ENCODE measurements at regions not wholly inside any gene's neighbourhood (a gene's known extent, or its start where the extent isn't known, plus 50 kb on each side); places are given as distances from the start of the nearest gene placed in this dataset.
A peak's percentile ranks its signal among the peaks of the same experiment; 100 is the strongest.

GRCh38 chr12:89968151-89968700 is 259.6 kb upstream of the ATP2B1 start:
- Histone ChIP-seq H3K27ac (ENCODE audit: low read depth in 1 of 3, low read length in 2 of 3) (peak overlapping the region in 2 of 3 donors; percentile 80 to 81), H3K4me3 (ENCODE audit: low read depth in 1 of 3, low read length in 3 of 3) (no peak overlapping the region), H3K4me1 (ENCODE audit: control insufficient read depth in 3 of 3, insufficient read depth in 2 of 3, low read depth in 1 of 3, low read length in 2 of 3) (peaks cover 0 to 42% (median 2%) of the 10 kb centered on the region in 3 donors), H3K9me3 (ENCODE audit: control insufficient read depth in 2 of 2, insufficient read depth in 1 of 2, low read depth in 1 of 2, low read length in 1 of 2) (no peaks in the 10 kb centered on the region), H3K27me3 (ENCODE audit: control insufficient read depth in 3 of 3, insufficient read depth in 3 of 3, low read length in 3 of 3) (no peaks in the 10 kb centered on the region), H3K36me3 (ENCODE audit: control insufficient read depth in 3 of 3, insufficient read depth in 2 of 3, low read depth in 1 of 3, low read length in 3 of 3) (no peaks in the 10 kb centered on the region)
- DNase-seq (peak; percentile 93), FAIRE-seq (no peak)
- 27 to 55% (median 34%) methylated on average over 6 of the region's 6 CpGs for WGBS, 3 donors

DNA sequence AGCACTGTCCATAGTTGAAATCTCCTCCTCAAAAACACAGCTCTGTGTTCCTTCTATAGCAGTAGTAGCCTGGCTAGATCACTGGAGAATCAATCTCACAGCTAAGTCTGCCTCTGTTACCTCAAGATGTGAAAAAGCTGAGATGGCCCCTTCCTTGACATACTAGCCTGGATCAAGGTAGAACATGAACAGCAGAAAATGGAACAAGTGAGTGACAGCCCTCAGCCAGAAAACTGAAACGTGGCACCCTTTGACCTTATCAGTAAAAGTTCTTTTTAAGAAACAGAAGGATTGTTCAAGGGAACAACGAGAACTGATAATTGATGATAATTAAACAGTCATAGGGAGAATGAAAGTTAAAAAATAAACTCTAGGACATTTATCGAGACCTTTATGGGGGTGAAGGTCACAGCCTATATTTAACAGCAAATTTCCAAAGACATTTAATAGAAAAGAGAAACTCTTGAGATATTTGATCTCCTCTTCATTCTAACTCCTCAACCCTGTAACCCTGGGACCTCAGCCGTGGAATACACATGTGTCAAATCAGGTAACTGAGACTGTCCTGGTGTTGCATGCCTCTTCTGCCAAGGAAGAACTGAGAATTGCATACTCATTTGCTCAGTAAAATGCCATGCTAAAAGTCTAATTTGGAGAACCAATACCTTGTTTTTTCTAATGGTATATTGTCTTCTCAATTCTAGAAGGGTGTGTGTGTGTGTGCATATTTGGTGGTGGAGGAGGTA is 258.0 kb upstream of the ATP2B1 start:
- H3K36me3 ChIP-seq (ENCODE audit: control insufficient read depth in 3 of 3, insufficient read depth in 2 of 3, low read depth in 1 of 3, low read length in 3 of 3): no peaks in the 10 kb centered on the region
- H3K9me3 ChIP-seq (ENCODE audit: control insufficient read depth in 2 of 2, insufficient read depth in 1 of 2, low read depth in 1 of 2, low read length in 1 of 2): no peaks in the 10 kb centered on the region
- no peak overlapping the region for H3K4me3 ChIP-seq (ENCODE audit: low read depth in 1 of 3, low read length in 3 of 3)
- DNase-seq (no peak), FAIRE-seq (no peak)
- H3K4me1 ChIP-seq (ENCODE audit: control insufficient read depth in 3 of 3, insufficient read depth in 2 of 3, low read depth in 1 of 3, low read length in 2 of 3): peaks cover 0 to 42% (median 4%) of the 10 kb centered on the region in 3 donors
- no peaks in the 10 kb centered on the region for H3K27me3 ChIP-seq (ENCODE audit: control insufficient read depth in 3 of 3, insufficient read depth in 3 of 3, low read length in 3 of 3)
- H3K27ac ChIP-seq (ENCODE audit: low read depth in 1 of 3, low read length in 2 of 3): peak overlapping the region in 2 of 3 donors; percentile 5 to 48
- 39 to 72% (median 54%) methylated on average over 4 of the region's 4 CpGs for WGBS, 3 donors

GRCh38 chr12:89965993-89966392 is 257.4 kb upstream of the ATP2B1 start:
- H3K9me3 ChIP-seq (ENCODE audit: control insufficient read depth in 2 of 2, insufficient read depth in 1 of 2, low read depth in 1 of 2, low read length in 1 of 2): no peaks in the 10 kb centered on the region
- WGBS, 3 donors: 81 to 86% (median 84%) methylated on average over 2 of the region's 2 CpGs
- no peaks in the 10 kb centered on the region for H3K36me3 ChIP-seq (ENCODE audit: control insufficient read depth in 3 of 3, insufficient read depth in 2 of 3, low read depth in 1 of 3, low read length in 3 of 3)
- no peak overlapping the region for H3K4me3 ChIP-seq (ENCODE audit: low read depth in 1 of 3, low read length in 3 of 3)
- H3K4me1 ChIP-seq (ENCODE audit: control insufficient read depth in 3 of 3, insufficient read depth in 2 of 3, low read depth in 1 of 3, low read length in 2 of 3): peaks cover 0 to 37% (median 6%) of the 10 kb centered on the region in 3 donors
- DNase-seq (peak in 1 of 2 donors; percentile 13), FAIRE-seq (no peak)
- H3K27ac ChIP-seq (ENCODE audit: low read depth in 1 of 3, low read length in 2 of 3): peak overlapping the region in 1 of 3 donors; percentile 4
- H3K27me3 ChIP-seq (ENCODE audit: control insufficient read depth in 3 of 3, insufficient read depth in 3 of 3, low read length in 3 of 3): no peaks in the 10 kb centered on the region

- no peaks in the 10 kb centered on the region for H3K36me3 ChIP-seq (ENCODE audit: control insufficient read depth in 3 of 3, insufficient read depth in 2 of 3, low read depth in 1 of 3, low read length in 3 of 3)
- DNase-seq (peak; percentile 73 to 92), FAIRE-seq (peak; percentile 90)
- 27 to 64% (median 45%) methylated on average over 4 of the region's 4 CpGs for WGBS, 3 donors
- no peak overlapping the region for H3K4me3 ChIP-seq (ENCODE audit: low read depth in 1 of 3, low read length in 3 of 3)
- H3K27ac ChIP-seq (ENCODE audit: low read depth in 1 of 3, low read length in 2 of 3): peak overlapping the region in 1 of 3 donors; percentile 59
- H3K4me1 ChIP-seq (ENCODE audit: control insufficient read depth in 3 of 3, insufficient read depth in 2 of 3, low read depth in 1 of 3, low read length in 2 of 3): peaks cover 0 to 37% (median 7%) of the 10 kb centered on the region in 3 donors
- H3K27me3 ChIP-seq (ENCODE audit: control insufficient read depth in 3 of 3, insufficient read depth in 3 of 3, low read length in 3 of 3): no peaks in the 10 kb centered on the region
- H3K9me3 ChIP-seq (ENCODE audit: control insufficient read depth in 2 of 2, insufficient read depth in 1 of 2, low read depth in 1 of 2, low read length in 1 of 2): peaks cover 0 to 2% of the 10 kb centered on the region in 2 donors
Measured at GRCh38 chr12:89962648-89963047, 254.0 kb upstream of the ATP2B1 start.

GRCh38 chr12:89960607-89961394 is 252.2 kb upstream of the ATP2B1 start:
- 6 to 52% (median 26%) methylated on average over 2 of the region's 2 CpGs for WGBS, 3 donors
- Histone ChIP-seq H3K27ac (ENCODE audit: low read depth in 1 of 3, low read length in 2 of 3) (peak overlapping the region in 2 of 3 donors; percentile 55 to 59), H3K9me3 (ENCODE audit: control insufficient read depth in 2 of 2, insufficient read depth in 1 of 2, low read depth in 1 of 2, low read length in 1 of 2) (peaks cover 0 to 2% of the 10 kb centered on the region in 2 donors), H3K4me3 (ENCODE audit: low read depth in 1 of 3, low read length in 3 of 3) (no peak overlapping the region), H3K27me3 (ENCODE audit: control insufficient read depth in 3 of 3, insufficient read depth in 3 of 3, low read length in 3 of 3) (no peaks in the 10 kb centered on the region), H3K36me3 (ENCODE audit: control insufficient read depth in 3 of 3, insufficient read depth in 2 of 3, low read depth in 1 of 3, low read length in 3 of 3) (no peaks in the 10 kb centered on the region), H3K4me1 (ENCODE audit: control insufficient read depth in 3 of 3, insufficient read depth in 2 of 3, low read depth in 1 of 3, low read length in 2 of 3) (peaks cover 0 to 24% (median 7%) of the 10 kb centered on the region in 3 donors)
- peak; percentile 91 to 98 for DNase-seq
- FAIRE-seq: no peak

- no peak for FAIRE-seq
Measured at GRCh38 chr12:89960011-89960507, 251.4 kb upstream of the ATP2B1 start.

DNA sequence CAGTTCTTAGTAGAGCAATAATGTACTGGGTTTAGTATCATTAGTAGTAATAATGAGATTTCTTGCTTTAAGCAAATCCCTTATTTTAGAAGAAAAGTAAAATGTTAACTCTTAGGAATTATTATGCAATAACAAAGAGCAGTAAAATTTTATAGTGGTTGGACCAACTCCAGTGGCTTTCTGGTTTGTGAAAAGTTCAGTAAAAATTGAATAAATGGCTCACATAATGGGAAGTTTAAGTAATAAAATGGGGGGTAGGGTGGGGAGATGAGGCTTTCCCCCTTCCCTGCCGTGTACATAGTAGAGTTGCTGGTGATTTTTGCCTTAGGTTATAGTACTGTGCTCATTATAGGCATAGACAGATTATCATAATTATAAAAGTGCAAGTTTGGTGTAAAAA is 250.5 kb upstream of the ATP2B1 start:
- DNase-seq (no peak), FAIRE-seq (no peak)
- Histone ChIP-seq H3K4me3 (ENCODE audit: low read depth in 1 of 3, low read length in 3 of 3) (no peak overlapping the region), H3K27me3 (ENCODE audit: control insufficient read depth in 3 of 3, insufficient read depth in 3 of 3, low read length in 3 of 3) (no peaks in the 10 kb centered on the region), H3K4me1 (ENCODE audit: control insufficient read depth in 3 of 3, insufficient read depth in 2 of 3, low read depth in 1 of 3, low read length in 2 of 3) (peaks cover 0 to 23% (median 7%) of the 10 kb centered on the region in 3 donors), H3K36me3 (ENCODE audit: control insufficient read depth in 3 of 3, insufficient read depth in 2 of 3, low read depth in 1 of 3, low read length in 3 of 3) (no peaks in the 10 kb centered on the region), H3K27ac (ENCODE audit: low read depth in 1 of 3, low read length in 2 of 3) (peak overlapping the region in 1 of 3 donors; percentile 59), H3K9me3 (ENCODE audit: control insufficient read depth in 2 of 2, insufficient read depth in 1 of 2, low read depth in 1 of 2, low read length in 1 of 2) (peaks cover 0 to 2% of the 10 kb centered on the region in 2 donors)
- 19 to 67% (median 33%) methylated on average over 1 of the region's 1 CpG for WGBS, 3 donors

More at GRCh38 chr12:89960011-89960507, 251.4 kb upstream of the ATP2B1 start:
- WGBS, 3 donors: 66 to 72% (median 69%) methylated on average over 2 of the region's 2 CpGs
- Histone ChIP-seq H3K9me3 (ENCODE audit: control insufficient read depth in 2 of 2, insufficient read depth in 1 of 2, low read depth in 1 of 2, low read length in 1 of 2) (peaks cover 0 to 2% of the 10 kb centered on the region in 2 donors), H3K4me3 (ENCODE audit: low read depth in 1 of 3, low read length in 3 of 3) (no peak overlapping the region), H3K27ac (ENCODE audit: low read depth in 1 of 3, low read length in 2 of 3) (peak overlapping the region; percentile 17 to 59 (median 45)), H3K27me3 (ENCODE audit: control insufficient read depth in 3 of 3, insufficient read depth in 3 of 3, low read length in 3 of 3) (no peaks in the 10 kb centered on the region), H3K36me3 (ENCODE audit: control insufficient read depth in 3 of 3, insufficient read depth in 2 of 3, low read depth in 1 of 3, low read length in 3 of 3) (no peaks in the 10 kb centered on the region), H3K4me1 (ENCODE audit: control insufficient read depth in 3 of 3, insufficient read depth in 2 of 3, low read depth in 1 of 3, low read length in 2 of 3) (peaks cover 0 to 23% (median 7%) of the 10 kb centered on the region in 3 donors)
- no peak for DNase-seq

GRCh38 chr12:89954259-89954658 is 245.6 kb upstream of the ATP2B1 start:
- no peaks in the 10 kb centered on the region for H3K36me3 ChIP-seq (ENCODE audit: control insufficient read depth in 3 of 3, insufficient read depth in 2 of 3, low read depth in 1 of 3, low read length in 3 of 3)
- H3K4me1 ChIP-seq (ENCODE audit: control insufficient read depth in 3 of 3, insufficient read depth in 2 of 3, low read depth in 1 of 3, low read length in 2 of 3): peaks cover 0 to 23% (median 9%) of the 10 kb centered on the region in 3 donors
- DNase-seq (no peak), FAIRE-seq (no peak)
- H3K27me3 ChIP-seq (ENCODE audit: control insufficient read depth in 3 of 3, insufficient read depth in 3 of 3, low read length in 3 of 3): no peaks in the 10 kb centered on the region
- H3K27ac ChIP-seq (ENCODE audit: low read depth in 1 of 3, low read length in 2 of 3): no peak overlapping the region
- 88 to 92% (median 91%) methylated on average over 3 of the region's 3 CpGs for WGBS, 3 donors
- peaks cover 0 to 1% of the 10 kb centered on the region in 2 donors for H3K9me3 ChIP-seq (ENCODE audit: control insufficient read depth in 2 of 2, insufficient read depth in 1 of 2, low read depth in 1 of 2, low read length in 1 of 2)
- H3K4me3 ChIP-seq (ENCODE audit: low read depth in 1 of 3, low read length in 3 of 3): no peak overlapping the region
